A673 (cell line): ENCODE measurements at regions not wholly inside any gene's neighbourhood (a gene's known extent, or its start where the extent isn't known, plus 50 kb on each side); places are given as distances from the start of the nearest gene placed in this dataset.

ENCODE experiments used
- BruUV-seq: library from RNA; stranded (reverse); fragments of 400-500 nt; replicated peaks from 2 replicates; lab custom pipeline; 2021; lab: Mats Ljungman, UMichigan
- CTCF ChIA-PET: fragments of 300-600 bp; sonication (Branson Sonifier 250); formaldehyde crosslinking; loops from one replicate; lab custom pipeline; 2022; ENCODE audit warnings: antibody characterized with exemption; lab: Charles Lee
- POLR2A ChIA-PET: fragments of 300-600 bp; sonication (Branson Sonifier 250); formaldehyde crosslinking; loops from one replicate; lab custom pipeline; 2022; ENCODE audit warnings: antibody characterized with exemption; ENCODE audit not compliant: low non-redundant PET; lab: Charles Lee
- DNase-seq: peaks from one replicate; pipeline ENCODE4 v3.0.0-alpha.2; 2015; ENCODE audit warnings: low spot score
- H3K27ac ChIP-seq: fragments of 200-600 bp; sonication (generic); 2 replicates; pipeline ENCODE4 v1.5.1; 2016; ENCODE audit warnings: mixed run types, low read depth, mild to moderate bottlenecking, mixed read lengths, antibody characterized with exemption, low read length; ENCODE audit not compliant: poor library complexity, severe bottlenecking
- H3K27me3 ChIP-seq: fragments of 200-600 bp; sonication (generic); replicated peaks from 2 replicates; pipeline ENCODE4 v1.6.1; 2017; ENCODE audit warnings: mixed run types, low read depth, mild to moderate bottlenecking, mixed read lengths, antibody characterized with exemption, low read length; ENCODE audit not compliant: insufficient read depth, poor library complexity
- H3K36me3 ChIP-seq: fragments of 200-600 bp; sonication (generic); 2 replicates; pipeline ENCODE4 v1.6.1; 2016; ENCODE audit warnings: mixed run types, mild to moderate bottlenecking, mixed read lengths, antibody characterized with exemption, low read length; ENCODE audit not compliant: insufficient read depth, poor library complexity, severe bottlenecking
- H3K4me1 ChIP-seq: fragments of 200-600 bp; sonication (generic); 2 replicates; pipeline ENCODE4 v1.6.1; 2017; ENCODE audit warnings: mixed run types, mild to moderate bottlenecking, mixed read lengths, antibody characterized with exemption, low read length; ENCODE audit not compliant: insufficient read depth, poor library complexity, severe bottlenecking
- H3K4me3 ChIP-seq: fragments of 200-600 bp; sonication (generic); 2 replicates; pipeline ENCODE4 v1.5.1; 2016; ENCODE audit warnings: low read depth, mixed run types, mild to moderate bottlenecking, mixed read lengths, low read length; ENCODE audit not compliant: poor library complexity, severe bottlenecking
- H3K9me3 ChIP-seq: fragments of 200-600 bp; sonication (generic); 2 replicates; pipeline ENCODE4 v1.6.1; 2016; ENCODE audit warnings: mixed run types, low read depth, mild to moderate bottlenecking, mixed read lengths, antibody characterized with exemption, low read length; ENCODE audit not compliant: poor library complexity, severe bottlenecking
- EZH2 ChIP-seq: fragments of 200-600 bp; sonication (generic); IDR thresholded peaks from 2 replicates; pipeline ENCODE4 v1.6.1; 2017; ENCODE audit warnings: borderline replicate concordance, low read depth, mild to moderate bottlenecking, mixed read lengths, antibody characterized with exemption, low read length; ENCODE audit not compliant: poor library complexity, severe bottlenecking
- intact Hi-C: fragments of 100-400 bp; cut with micrococcal nuclease; formaldehyde crosslinking; loops from one replicate; pipeline ENCODE4 v1.10.0; 2022; ENCODE audit not compliant: unreplicated experiment
- TF ChIP-seq, protein P1 (sequence below): fragments of 300-800, 200-600 bp; sonication (generic); conservative IDR thresholded peaks from 2 replicates; pipeline ENCODE4 v1.5.1; 2017; ENCODE audit warnings: low read depth, mild to moderate bottlenecking, antibody characterized with exemption, low read length, moderate library complexity, mixed read lengths

DNA sequence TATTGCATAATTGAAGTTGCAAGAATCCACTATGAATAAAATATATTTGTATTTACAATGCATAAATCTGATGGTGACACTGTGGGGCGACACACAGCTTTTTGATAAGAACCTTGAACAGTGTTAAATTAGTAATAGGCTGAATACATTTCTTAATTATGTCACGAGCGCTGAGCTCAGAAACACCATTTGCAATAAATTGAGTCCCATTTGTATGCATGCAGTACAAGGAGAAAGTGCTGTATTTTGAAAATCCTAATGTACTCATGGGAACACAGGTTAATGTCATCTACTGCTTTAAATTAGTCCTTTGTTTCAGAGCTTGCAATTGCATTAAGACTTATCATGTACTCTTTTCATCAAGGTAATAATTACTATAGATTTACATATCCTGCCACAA, 579.5 kb downstream of the RBFOX1 start:
- ChIA-PET POLR2A (no interaction called here), CTCF (no interaction called here)
- Histone ChIP-seq H3K27ac (no peak overlapping the region), H3K4me3 (no peak overlapping the region), H3K4me1 (no peaks in the 10 kb centered on the region), H3K9me3 (no peaks in the 10 kb centered on the region), H3K36me3 (no peaks in the 10 kb centered on the region), H3K27me3 (no peaks in the 10 kb centered on the region)
- intact Hi-C loops: no loop called here
- no peak for DNase-seq
- TF ChIP-seq EZH2: no peak
- TF ChIP-seq, protein P1, sequence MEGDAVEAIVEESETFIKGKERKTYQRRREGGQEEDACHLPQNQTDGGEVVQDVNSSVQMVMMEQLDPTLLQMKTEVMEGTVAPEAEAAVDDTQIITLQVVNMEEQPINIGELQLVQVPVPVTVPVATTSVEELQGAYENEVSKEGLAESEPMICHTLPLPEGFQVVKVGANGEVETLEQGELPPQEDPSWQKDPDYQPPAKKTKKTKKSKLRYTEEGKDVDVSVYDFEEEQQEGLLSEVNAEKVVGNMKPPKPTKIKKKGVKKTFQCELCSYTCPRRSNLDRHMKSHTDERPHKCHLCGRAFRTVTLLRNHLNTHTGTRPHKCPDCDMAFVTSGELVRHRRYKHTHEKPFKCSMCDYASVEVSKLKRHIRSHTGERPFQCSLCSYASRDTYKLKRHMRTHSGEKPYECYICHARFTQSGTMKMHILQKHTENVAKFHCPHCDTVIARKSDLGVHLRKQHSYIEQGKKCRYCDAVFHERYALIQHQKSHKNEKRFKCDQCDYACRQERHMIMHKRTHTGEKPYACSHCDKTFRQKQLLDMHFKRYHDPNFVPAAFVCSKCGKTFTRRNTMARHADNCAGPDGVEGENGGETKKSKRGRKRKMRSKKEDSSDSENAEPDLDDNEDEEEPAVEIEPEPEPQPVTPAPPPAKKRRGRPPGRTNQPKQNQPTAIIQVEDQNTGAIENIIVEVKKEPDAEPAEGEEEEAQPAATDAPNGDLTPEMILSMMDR: no peak
- no TSS peak for BruUV-seq

GRCh38 chr16:7910116-7910515, 577.5 kb downstream of the RBFOX1 start:
- Histone ChIP-seq H3K27ac (no peak overlapping the region), H3K9me3 (no peaks in the 10 kb centered on the region), H3K27me3 (no peaks in the 10 kb centered on the region), H3K4me3 (no peak overlapping the region), H3K36me3 (no peaks in the 10 kb centered on the region), H3K4me1 (no peaks in the 10 kb centered on the region)
- no TSS peak for BruUV-seq
- ChIA-PET POLR2A (no interaction called here), CTCF (no interaction called here)
- intact Hi-C loops: no loop called here
- DNase-seq: no peak
- no peak for TF ChIP-seq EZH2
- TF ChIP-seq, protein P1: no peak

- Histone ChIP-seq H3K4me1 (no peaks in the 10 kb centered on the region), H3K9me3 (no peaks in the 10 kb centered on the region), H3K4me3 (no peak overlapping the region), H3K27me3 (no peaks in the 10 kb centered on the region), H3K36me3 (no peaks in the 10 kb centered on the region), H3K27ac (no peak overlapping the region)
- intact Hi-C loops: no loop called here
- no peak for DNase-seq
- TF ChIP-seq, protein P1: no peak
- no peak for TF ChIP-seq EZH2
- POLR2A ChIA-PET: no interaction called here
- BruUV-seq: no TSS peak
- CTCF ChIA-PET: no interaction called here
Observed at GRCh38 chr16:7888411-7888810, 555.8 kb downstream of the RBFOX1 start.
